ENCODE measurements at regions not wholly inside any gene's neighbourhood (a gene's known extent, or its start where the extent isn't known, plus 50 kb on each side); places are given as distances from the start of the nearest gene placed in this dataset.

- Histone ChIP-seq H4K20me1 (ENCODE audit: control insufficient read depth, insufficient read depth, insufficient read length) (no peaks in the 10 kb centered on the region), H3K23me2 (ENCODE audit: insufficient read length, low read depth, low read length, poor library complexity, severe bottlenecking) (no peaks in the 10 kb centered on the region), H2AFZ (ENCODE audit: low read length) (no peak overlapping the region), H3K9ac (ENCODE audit: extremely low read depth, insufficient read length, low read length) (no peak overlapping the region), H2BK5ac (ENCODE audit: insufficient read length, low read length) (no peak overlapping the region), H3K9me3 (ENCODE audit: control insufficient read depth, low read depth, low read length) (peaks cover 13% of the 10 kb centered on the region), H3T11ph (ENCODE audit: low read length) (no peak overlapping the region), H4K5ac (ENCODE audit: insufficient read length, low read depth, low read length) (no peak overlapping the region), H3K79me1 (ENCODE audit: insufficient read depth, low read depth, low read length, poor library complexity, severe bottlenecking) (no peaks in the 10 kb centered on the region), H3K18ac (ENCODE audit: insufficient read length, low read depth, low read length) (no peak overlapping the region), H4K8ac (replicated peaks; ENCODE audit: insufficient read length, low read depth, low read length) (peak overlapping the region; percentile 77), H2AK5ac (ENCODE audit: insufficient read length, low read length) (no peak overlapping the region), H3K27ac (ENCODE audit: insufficient read length, low read depth, low read length) (no peak overlapping the region), H2BK20ac (ENCODE audit: low read depth, low read length, poor library complexity, severe bottlenecking) (no peak overlapping the region), H3K79me2 (ENCODE audit: insufficient read depth, low read length) (no peaks in the 10 kb centered on the region; the same call in 1 of the 2 replicates), H3K4ac (ENCODE audit: low read depth, low read length) (no peak overlapping the region), H2BK15ac (ENCODE audit: low read depth, low read length) (no peak overlapping the region), H2BK120ac (ENCODE audit: low read depth, low read length, poor library complexity, severe bottlenecking) (no peak overlapping the region), H2BK12ac (ENCODE audit: insufficient read length, low read depth, low read length) (no peak overlapping the region), H3K23ac (ENCODE audit: insufficient read length, low read depth, low read length) (no peak overlapping the region), H3K56ac (ENCODE audit: insufficient read length, low read depth, low read length) (no peak overlapping the region), H3K4me1 (ENCODE audit: insufficient read depth, low read length) (no peaks in the 10 kb centered on the region), H3K4me2 (ENCODE audit: insufficient read depth, insufficient read length, low read length) (no peak overlapping the region), H4K91ac (ENCODE audit: insufficient read length, low read depth, low read length) (no peak overlapping the region), H3K14ac (ENCODE audit: insufficient read depth, low read length) (no peak overlapping the region), H3K27me3 (ENCODE audit: insufficient read depth, low read length) (no peaks in the 10 kb centered on the region)
- Mint-ChIP-seq H3K36me3 (ENCODE audit: insufficient read depth in 1 of 3, low read depth in 3 of 3) (peaks cover 12 to 29% (median 25%) of the 10 kb centered on the region in 3 experiments), H3K27me3 (ENCODE audit: low read depth) (no peaks in the 10 kb centered on the region), H3K9me3 (peaks cover 28 to 36% of the 10 kb centered on the region in 2 experiments), H3K4me3 (no peak overlapping the region), H3K27ac (no peak overlapping the region; a peak in 1 of 7 replicates), H3K4me1 (no peaks in the 10 kb centered on the region)
- no CpG with 5 or more reads among the region's 4 CpGs for WGBS (ENCODE audit: extremely low coverage, insufficient read length, low lambda C conversion rate)
- no peak for TF ChIP-seq CTCF (conservative IDR thresholded peaks at IDR 0.05)
- DNase-seq, result peak; percentile 44
These were observed 338.6 kb upstream of the POU1F1 start for GRCh38 chr3:87614998-87615397.

All from H9 (cell line).